ENCODE measurements at regions not wholly inside any gene's neighbourhood (a gene's known extent, or its start where the extent isn't known, plus 50 kb on each side); places are given as distances from the start of the nearest gene placed in this dataset.
"Not testable (repeated sequence)": the region's sequence is repeated elsewhere in the genome, so short reads cannot be mapped to it uniquely, and the experiment has no call there.

DNA sequence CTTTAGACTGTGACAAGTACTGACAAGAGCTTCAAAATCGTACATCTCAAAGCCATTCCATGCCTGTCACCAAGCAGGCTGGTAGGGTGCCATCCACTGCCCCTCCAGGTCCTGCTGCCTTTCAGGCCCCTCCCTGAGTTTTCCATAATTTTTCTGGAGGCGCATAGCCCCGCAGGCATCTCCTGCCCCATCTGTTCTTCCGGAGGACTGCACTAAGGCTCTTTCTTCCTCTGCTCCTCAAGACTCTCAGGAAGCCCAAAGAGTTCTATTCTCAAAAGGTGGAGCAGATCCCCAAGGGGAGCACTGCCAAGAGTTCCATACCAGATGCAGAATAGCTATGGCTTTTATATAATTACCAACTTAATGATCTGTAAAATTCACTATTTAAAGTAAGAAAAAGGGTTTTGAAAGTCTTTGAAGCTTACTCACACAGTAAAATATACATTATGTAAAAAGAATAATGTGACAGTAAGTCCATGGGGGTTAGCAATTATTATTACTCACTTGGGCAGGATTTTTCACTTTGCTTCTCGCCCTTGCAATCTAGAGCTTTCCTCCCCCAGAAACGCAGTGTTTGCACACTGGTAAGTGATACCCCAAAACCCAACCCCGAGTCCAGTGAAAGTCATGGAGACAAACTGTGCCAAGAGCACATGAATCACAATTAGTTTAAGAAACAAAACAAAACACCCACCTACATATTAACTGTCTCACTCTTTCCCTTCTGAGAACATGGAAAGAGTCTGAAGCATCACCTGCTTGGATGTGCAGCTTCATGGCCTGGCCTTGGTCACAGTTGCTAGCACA lies 114.1 kb upstream of the DAPK1 start:
- ChIA-PET POLR2A (no interaction called here), CTCF (interaction anchor here (0.6 to 1.7 kb wide), 2 partner anchors 21 to 46 kb away, joined by 3 to 4 read pairs; no protein-coding TSS in a partner anchor)
- no peak overlapping the region for H3K4me3 ChIP-seq (ENCODE audit: low read depth, low read length)
- TF ChIP-seq, protein P1, sequence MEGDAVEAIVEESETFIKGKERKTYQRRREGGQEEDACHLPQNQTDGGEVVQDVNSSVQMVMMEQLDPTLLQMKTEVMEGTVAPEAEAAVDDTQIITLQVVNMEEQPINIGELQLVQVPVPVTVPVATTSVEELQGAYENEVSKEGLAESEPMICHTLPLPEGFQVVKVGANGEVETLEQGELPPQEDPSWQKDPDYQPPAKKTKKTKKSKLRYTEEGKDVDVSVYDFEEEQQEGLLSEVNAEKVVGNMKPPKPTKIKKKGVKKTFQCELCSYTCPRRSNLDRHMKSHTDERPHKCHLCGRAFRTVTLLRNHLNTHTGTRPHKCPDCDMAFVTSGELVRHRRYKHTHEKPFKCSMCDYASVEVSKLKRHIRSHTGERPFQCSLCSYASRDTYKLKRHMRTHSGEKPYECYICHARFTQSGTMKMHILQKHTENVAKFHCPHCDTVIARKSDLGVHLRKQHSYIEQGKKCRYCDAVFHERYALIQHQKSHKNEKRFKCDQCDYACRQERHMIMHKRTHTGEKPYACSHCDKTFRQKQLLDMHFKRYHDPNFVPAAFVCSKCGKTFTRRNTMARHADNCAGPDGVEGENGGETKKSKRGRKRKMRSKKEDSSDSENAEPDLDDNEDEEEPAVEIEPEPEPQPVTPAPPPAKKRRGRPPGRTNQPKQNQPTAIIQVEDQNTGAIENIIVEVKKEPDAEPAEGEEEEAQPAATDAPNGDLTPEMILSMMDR (IDR thresholded peaks at IDR 0.05; ENCODE audit: insufficient read depth, low read length, missing control alignments): no peak
- no peak for DNase-seq (ENCODE audit: low read depth, low spot score)

- ChIA-PET CTCF (no interaction called here), POLR2A (no interaction called here)
- DNase-seq (ENCODE audit: low read depth, low spot score): no peak
- H3K4me3 ChIP-seq (ENCODE audit: low read depth, low read length): no peak overlapping the region
- TF ChIP-seq, protein P1 (IDR thresholded peaks at IDR 0.05; ENCODE audit: insufficient read depth, low read length, missing control alignments): no peak
Measured at GRCh38 chr9:87386490-87387025, 111.1 kb upstream of the DAPK1 start.

DNA sequence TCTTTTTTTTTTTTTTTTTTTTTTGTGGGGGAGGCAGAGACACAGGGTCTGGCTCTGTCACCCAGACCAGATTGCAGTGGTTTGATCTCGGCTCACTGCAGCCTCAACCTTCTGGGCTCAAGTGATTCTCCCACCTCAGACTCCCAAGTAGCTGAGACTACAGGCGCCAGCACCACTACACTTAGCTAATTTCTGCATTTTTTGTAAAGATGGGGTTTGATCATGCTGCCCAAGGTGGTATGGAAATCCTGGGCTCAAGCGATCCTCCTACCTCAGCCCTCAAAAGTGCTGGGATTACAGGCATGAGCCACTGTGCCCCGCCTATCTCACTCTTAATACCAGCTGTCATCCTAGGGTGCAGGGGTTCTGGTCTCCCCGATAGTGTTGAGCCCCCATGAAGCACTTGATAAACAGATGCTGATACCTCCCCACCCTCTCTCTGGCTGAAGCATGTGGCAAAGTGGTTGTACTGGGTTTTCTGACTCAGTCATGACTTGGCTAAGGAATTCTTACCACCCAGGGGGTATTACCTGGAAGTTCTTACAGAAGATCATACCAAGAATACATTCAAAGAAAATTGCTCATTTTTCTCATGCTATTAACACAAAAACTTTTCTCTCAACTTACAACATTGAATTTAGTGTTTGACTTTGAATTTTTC lies 110.2 kb upstream of the DAPK1 start:
- no peak for DNase-seq (ENCODE audit: low read depth, low spot score)
- H3K4me3 ChIP-seq (ENCODE audit: low read depth, low read length): no peak overlapping the region
- TF ChIP-seq, protein P1 (IDR thresholded peaks at IDR 0.05; ENCODE audit: insufficient read depth, low read length, missing control alignments): no peak
- ChIA-PET CTCF (no interaction called here), POLR2A (no interaction called here)

DNA sequence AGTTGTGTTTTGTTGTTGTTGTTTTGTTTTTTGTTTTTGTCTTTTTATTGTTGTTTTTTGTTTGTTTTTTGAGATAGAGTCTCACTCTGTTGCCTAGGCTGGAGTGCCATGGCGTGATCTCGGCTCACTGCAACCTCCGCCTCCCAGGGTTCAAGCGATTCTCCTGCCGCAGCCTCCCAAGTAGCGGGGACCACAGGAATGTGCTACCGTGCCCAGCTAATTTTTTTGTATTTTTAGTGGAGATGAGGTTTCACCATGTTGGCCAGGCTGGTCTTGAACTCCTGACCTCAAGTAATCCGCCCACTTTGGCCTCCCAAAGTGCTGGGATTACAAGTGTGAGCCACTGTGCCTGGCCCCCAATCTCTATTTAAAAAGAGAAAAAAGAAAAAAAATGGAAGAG lies 109.0 kb upstream of the DAPK1 start:
- CTCF ChIA-PET; H3K4me3 ChIP-seq (ENCODE audit: low read depth, low read length); DNase-seq (ENCODE audit: low read depth, low spot score); POLR2A ChIA-PET: not testable (repeated sequence)

GRCh38 chr9:87389936-87390335 lies 107.7 kb upstream of the DAPK1 start:
- DNase-seq (ENCODE audit: low read depth, low spot score): no peak
- ChIA-PET POLR2A (no interaction called here), CTCF (no interaction called here)
- TF ChIP-seq, protein P1 (IDR thresholded peaks at IDR 0.05; ENCODE audit: insufficient read depth, low read length, missing control alignments): no peak
- no peak overlapping the region for H3K4me3 ChIP-seq (ENCODE audit: low read depth, low read length)

- ChIA-PET POLR2A (no interaction called here), CTCF (no interaction called here)
- no peak for DNase-seq (ENCODE audit: low read depth, low spot score)
- no peak overlapping the region for H3K4me3 ChIP-seq (ENCODE audit: low read depth, low read length)
- TF ChIP-seq, protein P1 (IDR thresholded peaks at IDR 0.05; ENCODE audit: insufficient read depth, low read length, missing control alignments): no peak
Measured at GRCh38 chr9:87390361-87390760, 107.3 kb upstream of the DAPK1 start.

All from AG04449 (cell line).